C4-2B (cell line): ENCODE measurements at regions not wholly inside any gene's neighbourhood (a gene's known extent, or its start where the extent isn't known, plus 50 kb on each side); places are given as distances from the start of the nearest gene placed in this dataset.

Source experiments
- CTCF ChIP-seq: fragments of 450-650 bp; conservative IDR thresholded peaks from 2 replicates; pipeline ENCODE4 v1.5.1; 2017; ENCODE audit warnings: mild to moderate bottlenecking
- ZFX ChIP-seq: fragments of 450-650 bp; IDR thresholded peaks from 2 replicates; pipeline ENCODE4 v1.6.1; 2017

GRCh38 chr1:65606426-65606825, 186.0 kb downstream of the LEPR start:
- TF ChIP-seq CTCF: no peak
- TF ChIP-seq ZFX: no peak
